Spleen (tissue), 11 donors: ENCODE measurements at regions not wholly inside any gene's neighbourhood (a gene's known extent, or its start where the extent isn't known, plus 50 kb on each side); places are given as distances from the start of the nearest gene placed in this dataset.

Source experiments
- DNase-seq: peaks from one replicate; pipeline ENCODE4 v3.0.0-alpha.2; 2020
- H3K27ac ChIP-seq, 8 donors: fragments of 200-600 bp; sonication (generic) in 7 of 8; 1 replicate in 4 of 8; 2 replicates in 4 of 8; pipeline versions ENCODE4 v1.5.0 to v1.8.0; 2016 to 2021; ENCODE audit warnings: inconsistent platforms in 4 of 8, mild to moderate bottlenecking in 4 of 8, moderate library complexity in 1 of 8
- H3K27me3 ChIP-seq, 7 donors: fragments of 200-600 bp; sonication (generic) in 6 of 7; replicated peaks in 1 of 7; 1 replicate in 4 of 7; 2 replicates in 3 of 7; pipeline versions ENCODE4 v1.5.0 to v1.8.0; 2016 to 2021; ENCODE audit warnings: inconsistent platforms in 3 of 7, mild to moderate bottlenecking in 1 of 7
- H3K36me3 ChIP-seq, 6 donors: fragments of 200-600 bp; sonication (generic) in 5 of 6; 1 replicate in 4 of 6; 2 replicates in 2 of 6; pipeline versions ENCODE4 v1.5.0 to v1.8.0; 2016 to 2021; ENCODE audit warnings: inconsistent platforms in 2 of 6
- H3K4me1 ChIP-seq, 6 donors: fragments of 200-600 bp; sonication (generic) in 5 of 6; 1 replicate in 3 of 6; 2 replicates in 3 of 6; pipeline versions ENCODE4 v1.5.0 to v1.8.0; 2016 to 2021; ENCODE audit warnings: inconsistent platforms in 3 of 6
- H3K4me3 ChIP-seq, 8 donors: fragments of 200-600 bp; sonication (generic) in 7 of 8; 1 replicate in 4 of 8; 2 replicates in 4 of 8; pipeline versions ENCODE4 v1.5.0 to v1.8.0; 2016 to 2021; ENCODE audit warnings: inconsistent platforms in 4 of 8, mild to moderate bottlenecking in 4 of 8, moderate library complexity in 2 of 8
- H3K9me3 ChIP-seq, 8 donors: fragments of 200-600 bp; sonication (generic) in 7 of 8; 1 replicate in 4 of 8; 2 replicates in 4 of 8; pipeline versions ENCODE4 v1.5.0 to v1.8.0; 2016 to 2021; ENCODE audit warnings: inconsistent platforms in 4 of 8
- CTCF ChIP-seq, 11 experiments: fragments of 200-600 bp in 7 of 11; fragments of 450-650 bp in 4 of 11; sonication (generic) in 4 of 11; IDR thresholded peaks in 8 of 11; conservative IDR thresholded peaks in 3 of 11; 1 replicate in 7 of 11; 2 replicates in 4 of 11; pipeline versions ENCODE4 v1.4.0 to v1.8.0; 2016 to 2021; ENCODE audit warnings: antibody characterized with exemption in 11 of 11, inconsistent platforms in 4 of 11, mild to moderate bottlenecking in 1 of 11
- POLR2A ChIP-seq, 3 donors: fragments of 450-650 bp; IDR thresholded peaks; one replicate each; pipeline ENCODE4 v1.5.1; 2017; ENCODE audit warnings: antibody characterized with exemption in 3 of 3, mild to moderate bottlenecking in 1 of 3
- POLR2AphosphoS5 ChIP-seq, 3 donors: sonication (generic); formaldehyde crosslinking; IDR thresholded peaks; one replicate each; pipeline ENCODE4 v1.5.1; 2017; ENCODE audit warnings: antibody characterized with exemption in 3 of 3
- WGBS, 5 donors: extraction: QIAGEN DNeasy Blood & Tissue Kit in 3 of 5; methylation state at CpG; one replicate each; pipeline versions ENCODE4 v1.1.5 to v1.1.7; 2013 to 2018; 5-methylcytosine and 5-hydroxymethylcytosine counted together
- intact Hi-C: fragments of 100-400 bp; cut with DNase I; formaldehyde crosslinking; loops from one replicate; pipeline ENCODE4 v1.15.0; 2023; ENCODE audit warnings: low total_unique reads
- donor health status: healthy with polysubstance abuse.
- donor health status: DM: no; HTN: no; CAD: no; lungs with moderate emphysema.
- donor health status: DM: no; HTN: no; CAD: no.
- donor health status: Bipolar disorder and iron deficiency.
- donor health status: healthy.
- donor health status: DM: no; HTN: no; CAD: no.
- donor health status: DM: yes; HTN: yes; CAD: no.

DNA sequence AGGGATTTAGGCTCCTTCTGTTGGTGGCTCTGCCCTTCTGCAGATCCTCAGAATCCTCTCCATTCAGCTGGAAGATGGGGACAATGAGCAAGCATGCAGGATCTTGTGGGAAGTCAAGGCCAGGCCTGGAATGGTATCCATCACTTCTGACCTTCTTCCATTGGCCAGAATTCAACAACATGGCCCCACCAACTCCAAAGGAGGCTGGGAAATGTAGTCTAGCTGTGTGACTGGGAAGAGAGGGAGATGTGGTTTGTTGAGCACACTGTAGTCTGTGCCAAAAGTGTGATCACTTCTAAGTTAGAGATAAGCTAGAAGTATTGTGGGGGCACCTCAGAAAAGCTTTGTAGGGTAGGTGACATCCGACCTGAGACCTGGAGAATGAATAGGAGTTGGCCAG lies 60.4 kb upstream of the WNT4 start:
- Histone ChIP-seq H3K4me1 (peaks cover 0 to 14% (median 8%) of the 10 kb centered on the region in 6 donors), H3K27ac (no peak overlapping the region), H3K36me3 (no peaks in the 10 kb centered on the region), H3K27me3 (peaks cover 0 to 47% (median 9%) of the 10 kb centered on the region in 7 donors), H3K9me3 (no peaks in the 10 kb centered on the region), H3K4me3 (no peak overlapping the region)
- TF ChIP-seq POLR2A (IDR thresholded peaks at IDR 0.05), result no peak
- TF ChIP-seq POLR2AphosphoS5 (IDR thresholded peaks at IDR 0.05), result no peak
- TF ChIP-seq CTCF (IDR thresholded peaks at IDR 0.05 in 8 of 11, conservative IDR thresholded peaks at IDR 0.05 in 3 of 11), result no peak
- no peak for DNase-seq
- WGBS, 5 donors, result 70 to 91% (median 75%) methylated on average over 1 of the region's 1 CpG
- intact Hi-C loops, result no loop called here

DNA sequence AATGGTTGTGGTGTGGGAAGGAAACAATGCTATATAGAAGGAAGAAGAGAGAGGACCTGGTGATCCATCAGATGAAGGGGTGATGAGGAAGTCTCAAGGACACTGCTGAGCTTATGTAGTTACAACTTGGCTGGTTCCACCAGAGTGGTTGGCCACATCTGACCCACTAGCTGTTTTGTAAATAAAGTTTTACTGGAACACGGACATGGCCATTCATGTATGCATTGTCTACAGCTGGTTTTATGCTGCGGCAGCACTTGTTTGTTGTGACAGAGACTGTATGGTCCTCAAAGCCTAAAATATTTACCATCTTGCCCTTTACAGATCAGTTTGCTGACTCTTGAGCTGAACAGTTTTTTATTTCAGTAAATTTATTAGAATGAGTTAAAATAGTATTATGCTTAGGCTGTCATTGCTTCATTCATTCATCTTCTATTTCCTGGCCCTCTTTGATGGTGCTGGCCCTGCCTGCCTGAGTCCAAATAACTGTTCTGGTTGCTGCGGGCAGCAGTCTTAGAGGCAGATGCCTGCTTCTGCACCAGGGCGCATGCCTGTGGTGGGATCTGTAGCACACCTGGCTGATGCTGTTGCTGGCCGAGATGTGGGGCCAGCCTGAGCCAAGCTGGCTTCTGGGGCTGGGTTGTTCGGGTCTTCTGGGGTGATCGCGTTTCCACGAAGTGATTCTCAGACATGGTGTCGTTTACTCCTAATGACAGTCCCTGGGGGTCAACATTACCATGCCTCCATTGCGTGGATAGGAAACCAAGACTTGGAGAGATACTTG lies 61.4 kb upstream of the WNT4 start:
- Histone ChIP-seq H3K4me1 (peaks cover 0 to 14% (median 8%) of the 10 kb centered on the region in 6 donors), H3K36me3 (no peaks in the 10 kb centered on the region), H3K9me3 (no peaks in the 10 kb centered on the region), H3K27ac (no peak overlapping the region), H3K27me3 (peaks cover 0 to 50% (median 17%) of the 10 kb centered on the region in 7 donors), H3K4me3 (no peak overlapping the region)
- 83 to 87% (median 85%) methylated on average over 8 to 11 of the region's 11 CpGs for WGBS, 5 donors
- intact Hi-C loops, result no loop called here
- no peak for TF ChIP-seq POLR2AphosphoS5 (IDR thresholded peaks at IDR 0.05)
- no peak for TF ChIP-seq POLR2A (IDR thresholded peaks at IDR 0.05)
- no peak for TF ChIP-seq CTCF (IDR thresholded peaks at IDR 0.05 in 8 of 11, conservative IDR thresholded peaks at IDR 0.05 in 3 of 11)
- peak; percentile 47 for DNase-seq

- H3K4me1 ChIP-seq, result peaks cover 0 to 14% (median 8%) of the 10 kb centered on the region in 6 donors
- DNase-seq, result peak; percentile 69
- H3K27ac ChIP-seq, result no peak overlapping the region
- intact Hi-C loops, result no loop called here
- H3K36me3 ChIP-seq, result no peaks in the 10 kb centered on the region
- no peak overlapping the region for H3K4me3 ChIP-seq
- H3K9me3 ChIP-seq, result no peaks in the 10 kb centered on the region
- H3K27me3 ChIP-seq, result peaks cover 0 to 60% (median 17%) of the 10 kb centered on the region in 7 donors
- TF ChIP-seq POLR2AphosphoS5 (IDR thresholded peaks at IDR 0.05) (peak in 2 of 3 donors; percentile 24 to 38), POLR2A (IDR thresholded peaks at IDR 0.05) (no peak), CTCF (IDR thresholded peaks at IDR 0.05 in 8 of 11, conservative IDR thresholded peaks at IDR 0.05 in 3 of 11) (no peak)
- WGBS, 5 donors, result 50 to 62% (median 51%) methylated on average over 14 to 15 of the region's 15 CpGs
Observed at GRCh38 chr1:22204989-22205913, 62.4 kb upstream of the WNT4 start.
